ENCODE measurements at regions not wholly inside any gene's neighbourhood (a gene's known extent, or its start where the extent isn't known, plus 50 kb on each side); places are given as distances from the start of the nearest gene placed in this dataset.

GRCh38 chr9:19998153-19998552 is 209.3 kb upstream of the SLC24A2 start:
- 0% methylated on average over 2 of the region's 2 CpGs for WGBS (ENCODE audit: insufficient coverage, low coverage, missing lambda C conversion rate)
- Histone ChIP-seq H3K4me3 (no peak overlapping the region), H3K9ac (ENCODE audit: insufficient read depth in 1 of 2, low read depth in 2 of 2, low read length in 2 of 2) (no peak overlapping the region), H3K4me1 (replicated peaks in 1 of 2; ENCODE audit: control insufficient read depth in 2 of 2, insufficient read depth in 2 of 2, low read length in 2 of 2) (no peaks in the 10 kb centered on the region), H3K4me2 (ENCODE audit: insufficient read depth, low read length) (no peak overlapping the region), H3K79me2 (ENCODE audit: control insufficient read depth, insufficient read depth, low read length) (no peaks in the 10 kb centered on the region), H3K9me3 (replicated peaks; ENCODE audit: control insufficient read depth, insufficient read depth, low read depth, low read length) (no peaks in the 10 kb centered on the region), H3K36me3 (ENCODE audit: control insufficient read depth, insufficient read depth, low read length) (no peaks in the 10 kb centered on the region), H4K20me1 (replicated peaks; ENCODE audit: control insufficient read depth, insufficient read depth, low read length) (no peaks in the 10 kb centered on the region), H3K9me1 (ENCODE audit: control insufficient read depth, insufficient read depth, low read length) (no peaks in the 10 kb centered on the region), H2AFZ (ENCODE audit: low read depth, low read length) (no peak overlapping the region), H3K27ac (ENCODE audit: extremely low read depth, low read depth, low read length) (no peak overlapping the region), H3K27me3 (ENCODE audit: control insufficient read depth in 2 of 2, insufficient read depth in 2 of 2, low read length in 2 of 2) (no peaks in the 10 kb centered on the region)
- CTCF ChIA-PET (ENCODE audit: low intra/inter-chr PET ratio), result no interaction called here
- TF ChIP-seq PHB2 (IDR thresholded peaks at IDR 0.05; ENCODE audit: low read depth) (no peak), HMG20B (CRISPR knock-in tag; IDR thresholded peaks at IDR 0.05) (no peak), NR2C1 (IDR thresholded peaks at IDR 0.05) (peak; percentile 35; the same call in 1 of the 2 replicates), NR2C1 (tag; IDR thresholded peaks at IDR 0.05) (peak; percentile 47; the same call in 1 of the 2 replicates), ELF2 (CRISPR knock-in tag; IDR thresholded peaks at IDR 0.05) (no peak), PPARD (CRISPR knock-in tag; IDR thresholded peaks at IDR 0.05) (no peak), MYBL2 (IDR thresholded peaks at IDR 0.05; ENCODE audit: low read depth) (no peak), MYBL2 (CRISPR knock-in tag; IDR thresholded peaks at IDR 0.05; ENCODE audit: borderline replicate concordance) (no peak), ZNF780A (CRISPR knock-in tag; IDR thresholded peaks at IDR 0.05) (no peak), NR2C2 (CRISPR knock-in tag; IDR thresholded peaks at IDR 0.05) (no peak), NR2C2 (tag; IDR thresholded peaks at IDR 0.05) (peak; percentile 37; the same call in 1 of the 2 replicates)
- in situ Hi-C loops (cut with MboI), result no loop called here
- intact Hi-C loops (cut with micrococcal nuclease), result no loop called here
- POLR2A ChIA-PET, result no interaction called here
- BruUV-seq (replicated peaks), result no TSS peak
- ATAC-seq (no peak), FAIRE-seq (no peak), DNase-seq (ENCODE audit: extremely low read depth in 1 of 4, low spot score in 3 of 4) (no peak)
